Neural progenitor cell (in vitro differentiated cells): ENCODE measurements at regions not wholly inside any gene's neighbourhood (a gene's known extent, or its start where the extent isn't known, plus 50 kb on each side); places are given as distances from the start of the nearest gene placed in this dataset.

Source experiments
- DNase-seq: peaks from one replicate; pipeline ENCODE4 v3.0.0-alpha.2; 2016; ENCODE audit warnings: low spot score
- H2AFZ ChIP-seq: fragments of 200-600 bp; sonication (generic); replicated peaks from 2 replicates; pipeline ENCODE4 v1.6.1; 2016; ENCODE audit warnings: antibody characterized with exemption
- H3F3A ChIP-seq: fragments of 200-600 bp; sonication (generic); 2 replicates; pipeline ENCODE4 v1.6.1; 2016; ENCODE audit warnings: antibody characterized with exemption, low read depth
- H3K27ac ChIP-seq: fragments of 200-600 bp; sonication (generic); 2 replicates; pipeline ENCODE4 v1.5.1; 2016; ENCODE audit warnings: mild to moderate bottlenecking
- H3K27me3 ChIP-seq: fragments of 200-600 bp; sonication (generic); 2 replicates; pipeline ENCODE4 v1.6.1; 2016; ENCODE audit warnings: mild to moderate bottlenecking, moderate library complexity
- H3K36me3 ChIP-seq: fragments of 200-600 bp; sonication (generic); 2 replicates; pipeline ENCODE4 v1.5.1; 2016
- H3K4me1 ChIP-seq: fragments of 200-600 bp; sonication (generic); 2 replicates; pipeline ENCODE4 v1.6.1; 2016; ENCODE audit warnings: mixed run types
- H3K4me2 ChIP-seq: fragments of 200-600 bp; sonication (generic); 2 replicates; pipeline ENCODE4 v1.6.1; 2016
- H3K4me3 ChIP-seq: fragments of 200-600 bp; sonication (generic); 2 replicates; pipeline ENCODE4 v1.5.1; 2016
- H3K79me2 ChIP-seq: fragments of 200-600 bp; sonication (generic); 2 replicates; pipeline ENCODE4 v1.6.1; 2016; ENCODE audit warnings: low read depth
- H3K9ac ChIP-seq: fragments of 200-600 bp; sonication (generic); 2 replicates; pipeline ENCODE4 v1.6.1; 2016
- H3K9me3 ChIP-seq: fragments of 200-600 bp; sonication (generic); 2 replicates; pipeline ENCODE4 v1.5.1; 2016; ENCODE audit warnings: low read depth
- H4K20me1 ChIP-seq: fragments of 200-600 bp; sonication (generic); 2 replicates; pipeline ENCODE4 v1.6.1; 2016; ENCODE audit warnings: low read depth
- H3K27ac Mint-ChIP-seq: 3 replicates; pipeline ENCODE4 v1.8.0; 2021; ENCODE audit warnings: mixed read lengths
- H3K27me3 Mint-ChIP-seq: 2 replicates; pipeline ENCODE4 v1.8.0; 2022; ENCODE audit warnings: low read depth, mild to moderate bottlenecking, inconsistent platforms, moderate library complexity, mixed read lengths; ENCODE audit not compliant: insufficient read depth
- H3K36me3 Mint-ChIP-seq: 3 replicates; pipeline ENCODE4 v1.8.0; 2021; ENCODE audit warnings: mixed read lengths
- H3K4me1 Mint-ChIP-seq: 3 replicates; pipeline ENCODE4 v1.8.0; 2021; ENCODE audit warnings: mixed read lengths
- H3K4me3 Mint-ChIP-seq: 3 replicates; pipeline ENCODE4 v1.8.0; 2021; ENCODE audit warnings: mild to moderate bottlenecking, moderate library complexity, mixed read lengths
- H3K9me3 Mint-ChIP-seq: 3 replicates; pipeline ENCODE4 v1.8.0; 2020; ENCODE audit warnings: mixed read lengths
- CTCF ChIP-seq: fragments of 200-600 bp; sonication (generic); IDR thresholded peaks from 2 replicates; pipeline ENCODE4 v1.5.1; 2017; ENCODE audit warnings: antibody characterized with exemption, mild to moderate bottlenecking
- EZH2 ChIP-seq: fragments of 200-600 bp; sonication (generic); IDR thresholded peaks from 2 replicates; pipeline ENCODE4 v1.6.1; 2017; ENCODE audit warnings: antibody characterized with exemption, mild to moderate bottlenecking, moderate library complexity
- EZH2phosphoT487 ChIP-seq: fragments of 200-600 bp; sonication (generic); IDR thresholded peaks from 2 replicates; pipeline ENCODE4 v1.6.1; 2017; ENCODE audit warnings: antibody characterized with exemption

DNA sequence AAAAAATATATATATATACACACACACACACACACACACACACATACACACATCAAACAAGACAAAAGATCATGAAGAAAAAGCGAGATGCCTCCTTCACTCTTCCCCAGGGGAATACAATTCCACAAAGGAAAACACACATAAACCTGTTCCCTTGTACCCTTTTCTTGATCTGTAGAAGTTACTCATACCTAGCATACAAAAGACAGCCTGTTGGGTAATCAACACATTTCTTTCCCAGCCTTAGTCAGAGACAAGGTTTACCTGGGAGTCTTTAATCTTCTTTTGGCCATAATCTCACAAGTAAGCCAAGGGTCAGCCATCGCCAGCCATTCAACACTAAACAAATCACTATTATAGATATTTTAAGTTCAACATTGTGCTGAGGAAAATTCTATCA is 407.0 kb downstream of the SUCLG1 start:
- no peaks in the 10 kb centered on the region for H3K27me3 ChIP-seq
- H3F3A ChIP-seq: no peaks in the 10 kb centered on the region
- Mint-ChIP-seq H3K27me3 (no peaks in the 10 kb centered on the region), H3K36me3 (no peaks in the 10 kb centered on the region), H3K27ac (no peak overlapping the region), H3K4me1 (no peaks in the 10 kb centered on the region), H3K4me3 (no peak overlapping the region), H3K9me3 (no peaks in the 10 kb centered on the region)
- no peak overlapping the region for H3K4me3 ChIP-seq
- no peak overlapping the region for H3K27ac ChIP-seq
- no peak for DNase-seq
- H4K20me1 ChIP-seq: no peaks in the 10 kb centered on the region
- H2AFZ ChIP-seq: no peak overlapping the region
- H3K9me3 ChIP-seq: no peaks in the 10 kb centered on the region
- H3K9ac ChIP-seq: no peak overlapping the region
- H3K79me2 ChIP-seq: no peaks in the 10 kb centered on the region
- H3K36me3 ChIP-seq: no peaks in the 10 kb centered on the region
- H3K4me1 ChIP-seq: no peaks in the 10 kb centered on the region
- TF ChIP-seq CTCF (no peak), EZH2 (no peak), EZH2phosphoT487 (no peak)
- no peak overlapping the region for H3K4me2 ChIP-seq

GRCh38 chr2:84048964-84049363 is 410.1 kb downstream of the SUCLG1 start:
- no peak overlapping the region for H3K27ac Mint-ChIP-seq
- H3K4me1 ChIP-seq: no peaks in the 10 kb centered on the region
- H3K36me3 Mint-ChIP-seq: no peaks in the 10 kb centered on the region

GRCh38 chr2:84041506-84041905 is 417.6 kb downstream of the SUCLG1 start:
- no peak for TF ChIP-seq CTCF
- TF ChIP-seq EZH2: no peak
- no peak for TF ChIP-seq EZH2phosphoT487
- Histone ChIP-seq H3K9me3 (no peaks in the 10 kb centered on the region), H3K4me3 (no peak overlapping the region), H3K27me3 (no peaks in the 10 kb centered on the region), H2AFZ (no peak overlapping the region), H3K4me2 (no peak overlapping the region), H3K27ac (no peak overlapping the region), H4K20me1 (no peaks in the 10 kb centered on the region), H3K4me1 (no peaks in the 10 kb centered on the region), H3K36me3 (no peaks in the 10 kb centered on the region), H3K79me2 (no peaks in the 10 kb centered on the region), H3K9ac (no peak overlapping the region), H3F3A (no peaks in the 10 kb centered on the region)
- H3K27me3 Mint-ChIP-seq: no peaks in the 10 kb centered on the region
- H3K27ac Mint-ChIP-seq: no peak overlapping the region
- DNase-seq: no peak
- no peaks in the 10 kb centered on the region for H3K9me3 Mint-ChIP-seq
- H3K36me3 Mint-ChIP-seq: no peaks in the 10 kb centered on the region
- H3K4me1 Mint-ChIP-seq: peaks cover 2% of the 10 kb centered on the region
- H3K4me3 Mint-ChIP-seq: no peak overlapping the region

More at GRCh38 chr2:84048964-84049363, 410.1 kb downstream of the SUCLG1 start:
- TF ChIP-seq CTCF (no peak), EZH2phosphoT487 (no peak), EZH2 (no peak)
- H3K27ac ChIP-seq: no peak overlapping the region
- no peaks in the 10 kb centered on the region for H3K36me3 ChIP-seq
- Mint-ChIP-seq H3K4me3 (no peak overlapping the region), H3K27me3 (no peaks in the 10 kb centered on the region), H3K9me3 (no peaks in the 10 kb centered on the region), H3K4me1 (no peaks in the 10 kb centered on the region)
- no peak overlapping the region for H3K4me3 ChIP-seq
- H3F3A ChIP-seq: no peaks in the 10 kb centered on the region
- H2AFZ ChIP-seq: no peak overlapping the region
- H3K9me3 ChIP-seq: no peaks in the 10 kb centered on the region
- no peaks in the 10 kb centered on the region for H3K79me2 ChIP-seq
- no peak for DNase-seq
- H3K9ac ChIP-seq: no peak overlapping the region
- no peaks in the 10 kb centered on the region for H4K20me1 ChIP-seq
- H3K4me2 ChIP-seq: no peak overlapping the region
- no peaks in the 10 kb centered on the region for H3K27me3 ChIP-seq
